ENCODE measurements at regions not wholly inside any gene's neighbourhood (a gene's known extent, or its start where the extent isn't known, plus 50 kb on each side); places are given as distances from the start of the nearest gene placed in this dataset.
A peak's percentile ranks its signal among the peaks of the same experiment; 100 is the strongest.

DNA sequence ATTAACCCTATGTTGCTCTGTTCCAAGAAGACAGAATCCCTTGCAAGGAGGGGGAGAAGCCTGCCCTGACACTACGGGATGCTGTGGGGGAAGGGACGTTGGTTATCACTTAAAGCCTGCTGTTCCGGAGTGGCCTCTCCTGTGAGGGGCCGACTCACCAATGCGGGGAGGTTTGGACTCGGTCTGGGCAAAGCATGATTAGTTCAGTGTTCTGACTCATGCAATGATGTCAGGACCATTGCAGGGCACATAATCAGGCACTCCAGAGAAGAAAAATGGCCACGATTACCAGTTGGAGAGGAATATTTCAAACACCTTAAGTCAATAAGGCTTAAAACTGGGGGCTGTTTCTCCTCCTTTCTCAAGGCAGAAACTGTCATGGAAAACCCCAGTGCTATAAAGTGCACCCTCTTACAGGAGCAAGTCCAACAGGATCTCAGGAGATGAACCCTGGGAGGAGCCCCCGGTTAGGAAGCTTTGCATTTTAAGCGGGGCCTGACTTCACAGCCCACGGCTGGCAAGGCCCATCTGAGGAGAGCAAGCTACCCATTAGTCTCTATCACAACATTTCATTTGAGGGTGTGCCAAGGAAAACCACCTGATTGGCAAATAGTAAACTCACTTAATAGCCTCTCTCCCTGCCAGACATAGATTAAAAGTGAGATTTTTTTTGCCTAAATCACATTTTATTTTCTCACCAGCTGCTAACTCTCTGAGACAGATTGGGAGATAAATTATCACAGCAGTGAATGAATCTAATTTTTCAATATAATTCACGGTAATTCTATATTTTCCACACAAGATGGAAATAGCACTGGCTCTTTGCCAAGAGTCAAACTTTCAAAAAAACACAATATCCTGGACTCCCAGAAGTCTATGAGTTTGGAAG lies 202.5 kb downstream of the C1orf94 start (continued):
- TF ChIP-seq, protein P1, sequence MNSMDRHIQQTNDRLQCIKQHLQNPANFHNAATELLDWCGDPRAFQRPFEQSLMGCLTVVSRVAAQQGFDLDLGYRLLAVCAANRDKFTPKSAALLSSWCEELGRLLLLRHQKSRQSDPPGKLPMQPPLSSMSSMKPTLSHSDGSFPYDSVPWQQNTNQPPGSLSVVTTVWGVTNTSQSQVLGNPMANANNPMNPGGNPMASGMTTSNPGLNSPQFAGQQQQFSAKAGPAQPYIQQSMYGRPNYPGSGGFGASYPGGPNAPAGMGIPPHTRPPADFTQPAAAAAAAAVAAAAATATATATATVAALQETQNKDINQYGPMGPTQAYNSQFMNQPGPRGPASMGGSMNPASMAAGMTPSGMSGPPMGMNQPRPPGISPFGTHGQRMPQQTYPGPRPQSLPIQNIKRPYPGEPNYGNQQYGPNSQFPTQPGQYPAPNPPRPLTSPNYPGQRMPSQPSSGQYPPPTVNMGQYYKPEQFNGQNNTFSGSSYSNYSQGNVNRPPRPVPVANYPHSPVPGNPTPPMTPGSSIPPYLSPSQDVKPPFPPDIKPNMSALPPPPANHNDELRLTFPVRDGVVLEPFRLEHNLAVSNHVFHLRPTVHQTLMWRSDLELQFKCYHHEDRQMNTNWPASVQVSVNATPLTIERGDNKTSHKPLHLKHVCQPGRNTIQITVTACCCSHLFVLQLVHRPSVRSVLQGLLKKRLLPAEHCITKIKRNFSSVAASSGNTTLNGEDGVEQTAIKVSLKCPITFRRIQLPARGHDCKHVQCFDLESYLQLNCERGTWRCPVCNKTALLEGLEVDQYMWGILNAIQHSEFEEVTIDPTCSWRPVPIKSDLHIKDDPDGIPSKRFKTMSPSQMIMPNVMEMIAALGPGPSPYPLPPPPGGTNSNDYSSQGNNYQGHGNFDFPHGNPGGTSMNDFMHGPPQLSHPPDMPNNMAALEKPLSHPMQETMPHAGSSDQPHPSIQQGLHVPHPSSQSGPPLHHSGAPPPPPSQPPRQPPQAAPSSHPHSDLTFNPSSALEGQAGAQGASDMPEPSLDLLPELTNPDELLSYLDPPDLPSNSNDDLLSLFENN (IDR thresholded peaks at IDR 0.05; ENCODE audit: low read depth in 2 of 2, low read length in 2 of 2), result peak in 1 of 2 experiments; percentile 71; a peak in 1 of 4 replicates
- TF ChIP-seq NFRKB (IDR thresholded peaks at IDR 0.05; ENCODE audit: low read depth), result 0 out of 2 replicates have a peak, but pooled peaks have one; percentile 59
- TF ChIP-seq IFI16 (CRISPR knock-in tag; IDR thresholded peaks at IDR 0.05), result no peak
- TF ChIP-seq NCOA4 (IDR thresholded peaks at IDR 0.05; ENCODE audit: partially characterized antibody), result no peak
- no peak for TF ChIP-seq XRCC3 (IDR thresholded peaks at IDR 0.05)
- TF ChIP-seq POLR2AphosphoS5 (IDR thresholded peaks at IDR 0.05; ENCODE audit: control insufficient read depth, insufficient read depth, low read depth, low read length), result peak; percentile 60
- no peak for TF ChIP-seq CBX1 (IDR thresholded peaks at IDR 0.05; ENCODE audit: low read depth)
- TF ChIP-seq TARDBP (IDR thresholded peaks at IDR 0.05), result no peak
- no peak for TF ChIP-seq MEF2D (tag; conservative IDR thresholded peaks at IDR 0.05; ENCODE audit: low read depth)
- TF ChIP-seq JUN (IDR thresholded peaks at IDR 0.05; ENCODE audit: borderline replicate concordance, low read depth, low read length), result peak; percentile 89
- no peak for TF ChIP-seq JUN (CRISPR knock-in tag; IDR thresholded peaks at IDR 0.05; ENCODE audit: borderline replicate concordance)
- no peak for TF ChIP-seq CBX2 (IDR thresholded peaks at IDR 0.05; ENCODE audit: insufficient read depth, low read length, poor library complexity, severe bottlenecking)
- TF ChIP-seq, protein P2, sequence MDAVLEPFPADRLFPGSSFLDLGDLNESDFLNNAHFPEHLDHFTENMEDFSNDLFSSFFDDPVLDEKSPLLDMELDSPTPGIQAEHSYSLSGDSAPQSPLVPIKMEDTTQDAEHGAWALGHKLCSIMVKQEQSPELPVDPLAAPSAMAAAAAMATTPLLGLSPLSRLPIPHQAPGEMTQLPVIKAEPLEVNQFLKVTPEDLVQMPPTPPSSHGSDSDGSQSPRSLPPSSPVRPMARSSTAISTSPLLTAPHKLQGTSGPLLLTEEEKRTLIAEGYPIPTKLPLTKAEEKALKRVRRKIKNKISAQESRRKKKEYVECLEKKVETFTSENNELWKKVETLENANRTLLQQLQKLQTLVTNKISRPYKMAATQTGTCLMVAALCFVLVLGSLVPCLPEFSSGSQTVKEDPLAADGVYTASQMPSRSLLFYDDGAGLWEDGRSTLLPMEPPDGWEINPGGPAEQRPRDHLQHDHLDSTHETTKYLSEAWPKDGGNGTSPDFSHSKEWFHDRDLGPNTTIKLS (IDR thresholded peaks at IDR 0.05; ENCODE audit: borderline replicate concordance, low read depth), result no peak
- peak; percentile 36; the same call in 1 of the 2 replicates for TF ChIP-seq ZNF589 (CRISPR knock-in tag; IDR thresholded peaks at IDR 0.05; ENCODE audit: low read depth)
- no peak for TF ChIP-seq TEAD2 (tag; IDR thresholded peaks at IDR 0.05)
- TF ChIP-seq, protein P3, sequence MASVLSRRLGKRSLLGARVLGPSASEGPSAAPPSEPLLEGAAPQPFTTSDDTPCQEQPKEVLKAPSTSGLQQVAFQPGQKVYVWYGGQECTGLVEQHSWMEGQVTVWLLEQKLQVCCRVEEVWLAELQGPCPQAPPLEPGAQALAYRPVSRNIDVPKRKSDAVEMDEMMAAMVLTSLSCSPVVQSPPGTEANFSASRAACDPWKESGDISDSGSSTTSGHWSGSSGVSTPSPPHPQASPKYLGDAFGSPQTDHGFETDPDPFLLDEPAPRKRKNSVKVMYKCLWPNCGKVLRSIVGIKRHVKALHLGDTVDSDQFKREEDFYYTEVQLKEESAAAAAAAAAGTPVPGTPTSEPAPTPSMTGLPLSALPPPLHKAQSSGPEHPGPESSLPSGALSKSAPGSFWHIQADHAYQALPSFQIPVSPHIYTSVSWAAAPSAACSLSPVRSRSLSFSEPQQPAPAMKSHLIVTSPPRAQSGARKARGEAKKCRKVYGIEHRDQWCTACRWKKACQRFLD (CRISPR knock-in tag; IDR thresholded peaks at IDR 0.05), result peak; percentile 85
- TF ChIP-seq RBM22 (IDR thresholded peaks at IDR 0.05; ENCODE audit: low read depth, low read length, poor library complexity, severe bottlenecking), result no peak
- TF ChIP-seq HNRNPH1 (optimal IDR thresholded peaks at IDR 0.05; ENCODE audit: low read depth, low read length), result no peak
- no peak for TF ChIP-seq SUPT5H (IDR thresholded peaks at IDR 0.05)
- TF ChIP-seq, protein P4, sequence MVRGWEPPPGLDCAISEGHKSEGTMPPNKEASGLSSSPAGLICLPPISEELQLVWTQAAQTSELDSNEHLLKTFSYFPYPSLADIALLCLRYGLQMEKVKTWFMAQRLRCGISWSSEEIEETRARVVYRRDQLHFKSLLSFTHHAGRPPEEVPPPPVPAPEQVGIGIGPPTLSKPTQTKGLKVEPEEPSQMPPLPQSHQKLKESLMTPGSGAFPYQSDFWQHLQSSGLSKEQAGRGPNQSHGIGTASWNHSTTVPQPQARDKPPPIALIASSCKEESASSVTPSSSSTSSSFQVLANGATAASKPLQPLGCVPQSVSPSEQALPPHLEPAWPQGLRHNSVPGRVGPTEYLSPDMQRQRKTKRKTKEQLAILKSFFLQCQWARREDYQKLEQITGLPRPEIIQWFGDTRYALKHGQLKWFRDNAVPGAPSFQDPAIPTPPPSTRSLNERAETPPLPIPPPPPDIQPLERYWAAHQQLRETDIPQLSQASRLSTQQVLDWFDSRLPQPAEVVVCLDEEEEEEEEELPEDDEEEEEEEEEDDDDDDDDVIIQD (CRISPR knock-in tag; IDR thresholded peaks at IDR 0.05), result no peak

Measured in K562 (cell line).